ENCODE measurements at regions not wholly inside any gene's neighbourhood (a gene's known extent, or its start where the extent isn't known, plus 50 kb on each side); places are given as distances from the start of the nearest gene placed in this dataset.
"Not testable (repeated sequence)": the region's sequence is repeated elsewhere in the genome, so short reads cannot be mapped to it uniquely, and the experiment has no call there.

DNA sequence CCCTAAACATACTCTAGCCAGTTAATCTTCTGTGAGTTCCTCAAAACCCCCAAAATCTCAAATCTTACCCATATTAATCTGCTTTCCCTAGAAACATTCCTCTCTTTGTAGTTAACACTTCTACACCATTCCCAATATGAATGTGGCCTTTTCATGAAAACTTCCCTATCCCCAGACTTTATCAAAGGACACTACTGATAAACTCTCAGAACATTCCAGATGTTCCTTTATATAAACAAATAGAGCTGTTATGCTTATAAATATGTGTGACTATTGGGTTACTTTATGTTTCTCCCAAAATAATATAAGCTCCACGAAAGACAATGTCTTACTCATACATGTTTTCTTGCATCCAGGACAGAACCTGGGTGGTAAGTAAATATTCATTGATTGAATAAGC, 205.4 kb upstream of the NFIA start:
- DNase-seq: no peak
- no peak for ATAC-seq
- intact Hi-C loops (cut with DNase I): no loop called here

DNA sequence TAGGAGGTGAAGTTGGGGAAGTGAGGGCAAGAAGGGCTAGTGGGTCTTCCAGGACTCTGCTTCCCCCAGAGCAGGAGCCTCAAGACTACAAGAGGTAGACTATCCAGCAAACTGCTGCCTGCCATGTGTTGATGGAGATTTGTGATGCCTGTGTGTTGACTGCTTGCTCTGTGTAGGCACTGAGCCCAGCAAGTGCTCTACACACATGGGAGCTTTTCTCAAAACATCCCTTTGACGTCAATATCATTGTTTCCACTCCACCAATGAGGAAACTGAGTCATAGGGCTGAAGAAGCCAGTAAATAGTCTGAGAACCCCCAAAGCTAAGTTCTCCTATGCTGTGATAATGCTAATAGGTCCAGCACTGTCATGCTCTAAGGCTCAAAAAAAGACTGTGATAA, 207.2 kb upstream of the NFIA start:
- intact Hi-C loops (cut with DNase I): no loop called here
- no peak for DNase-seq
- peak in 1 of 2 donors; percentile 14 for ATAC-seq

DNA sequence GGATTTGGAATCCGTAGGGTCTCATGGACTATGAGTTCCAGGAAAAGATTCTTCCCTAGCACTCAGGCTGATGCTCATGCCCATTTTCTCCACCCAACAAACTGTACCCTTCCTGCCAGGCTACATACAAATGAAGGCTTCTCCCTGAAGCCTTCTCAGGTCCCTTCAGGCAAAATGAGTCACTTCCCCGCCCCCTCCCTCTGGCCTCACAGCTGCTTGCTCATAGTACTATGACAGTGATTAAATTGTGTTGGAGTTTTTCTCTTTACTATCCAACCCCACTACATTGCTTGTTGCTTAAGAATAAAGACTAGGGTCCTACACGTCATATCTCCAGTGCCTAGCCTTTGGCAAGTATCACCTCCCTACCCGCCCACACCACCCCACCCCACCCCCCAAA, 207.6 kb upstream of the NFIA start:
- intact Hi-C loops (cut with DNase I): no loop called here
- DNase-seq: no peak
- peak in 1 of 2 donors; percentile 82 for ATAC-seq

DNA sequence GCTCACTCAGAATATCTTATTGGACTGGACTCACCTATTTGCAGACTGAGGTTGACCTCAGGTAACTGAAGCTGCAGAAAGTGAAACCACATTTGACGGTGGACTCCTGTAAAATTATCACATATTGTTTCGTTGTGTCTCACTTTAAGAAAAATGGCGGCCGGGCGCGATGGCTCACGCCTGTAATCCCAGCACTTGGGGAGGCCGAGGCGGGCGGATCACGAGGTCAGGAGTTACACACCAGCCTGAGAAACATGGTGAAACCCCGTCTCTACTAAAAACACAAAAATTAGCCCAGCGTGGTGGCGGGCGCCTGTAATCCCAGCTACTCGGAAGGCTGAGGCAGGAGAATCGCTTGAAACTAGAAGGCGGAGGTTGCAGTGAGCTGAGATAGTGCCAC, 209.0 kb upstream of the NFIA start:
- ATAC-seq; DNase-seq; intact Hi-C loops (cut with DNase I): not testable (repeated sequence)

DNA sequence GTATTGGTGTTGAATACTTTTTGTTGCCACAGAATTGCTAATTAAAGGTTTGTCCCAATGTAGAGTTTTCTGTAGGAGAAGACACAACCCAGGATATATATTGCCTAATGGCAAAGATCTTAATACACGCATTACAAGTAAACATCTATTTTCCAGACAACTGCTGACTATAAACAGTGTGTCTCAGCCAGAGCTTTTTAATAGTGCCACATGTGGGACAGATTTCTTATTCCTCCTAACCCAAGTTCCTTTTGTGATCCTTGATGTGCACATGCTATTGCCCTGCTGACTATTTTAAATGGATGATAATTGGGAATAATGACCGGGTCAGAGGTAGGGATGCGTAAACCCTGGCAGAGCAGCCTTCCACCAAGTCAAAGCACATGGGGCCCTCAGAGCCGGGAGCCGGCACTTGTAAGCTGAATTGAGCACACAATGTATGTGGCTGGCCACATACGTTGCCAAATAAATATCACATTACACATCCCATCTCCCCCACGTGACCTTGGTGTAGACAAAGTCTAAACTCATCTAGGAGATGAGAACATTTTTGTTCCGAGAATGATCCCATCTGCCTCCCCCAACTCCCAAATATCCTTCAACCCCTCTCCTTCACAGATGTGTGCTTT, 209.8 kb upstream of the NFIA start:
- ATAC-seq (no peak), DNase-seq (no peak)
- intact Hi-C loops (cut with DNase I): no loop called here

DNA sequence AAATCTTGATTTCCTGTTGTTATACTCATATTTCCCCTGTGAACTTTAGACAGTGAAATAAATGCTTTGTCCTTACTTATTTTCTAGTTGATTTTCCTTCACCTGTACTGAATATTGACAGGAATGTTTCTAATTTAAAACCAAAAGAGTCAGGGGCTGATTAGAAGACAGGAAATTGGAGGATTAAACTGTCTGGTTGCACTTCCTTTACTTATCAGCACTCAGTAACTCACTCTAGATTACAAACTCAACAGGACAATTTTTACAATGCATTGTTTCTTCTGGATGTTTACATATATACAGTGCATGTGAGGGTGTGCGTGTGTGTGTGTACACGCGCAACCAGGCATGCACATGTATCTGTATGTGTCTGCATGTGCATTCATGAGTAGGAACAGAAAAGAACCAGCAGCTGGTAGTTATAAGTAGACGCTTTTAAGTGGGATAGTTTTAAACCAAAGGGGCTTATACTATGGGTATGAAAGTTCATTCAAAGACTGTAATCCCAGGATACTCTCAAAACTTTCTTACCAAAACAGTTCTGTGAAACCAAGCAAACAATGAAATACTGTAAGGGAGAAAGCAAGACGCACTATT, 212.0 kb upstream of the NFIA start:
- no peak for DNase-seq
- intact Hi-C loops (cut with DNase I): no loop called here
- no peak for ATAC-seq

DNA sequence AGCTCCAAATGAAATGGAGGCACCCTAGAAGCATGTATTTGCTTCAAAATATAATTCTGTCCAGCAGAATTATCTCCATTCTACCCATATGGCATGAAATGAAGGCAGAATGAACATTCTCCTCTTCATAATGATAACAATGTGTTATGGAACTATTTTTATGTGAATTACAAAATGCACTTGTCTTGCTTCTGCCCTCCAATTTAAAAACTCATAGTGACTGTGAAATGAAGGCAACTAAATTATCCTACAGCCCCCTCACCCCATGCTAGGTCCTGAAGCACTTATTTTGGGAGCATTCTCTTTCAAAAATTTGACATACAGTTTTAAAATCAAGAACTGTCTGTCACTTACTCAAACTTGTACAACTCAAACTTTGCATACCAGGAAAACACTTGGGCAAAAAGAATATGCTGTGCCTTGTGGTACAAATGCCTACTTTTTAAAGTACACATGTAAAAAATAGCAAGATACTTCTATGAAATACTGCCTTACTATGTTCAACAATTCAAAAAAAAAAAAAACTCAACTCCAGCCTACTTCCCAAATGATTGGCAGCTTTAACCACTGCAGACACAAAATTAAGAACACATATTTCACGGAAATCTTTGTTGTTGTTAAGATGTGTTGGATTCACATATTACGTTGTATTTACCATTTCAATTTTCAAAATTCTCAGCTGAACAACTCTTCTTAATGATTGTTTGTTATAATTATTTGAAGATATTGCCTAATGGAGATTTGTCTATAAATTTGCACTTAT, 213.3 kb upstream of the NFIA start:
- ATAC-seq (no peak), DNase-seq (no peak)
- intact Hi-C loops (cut with DNase I): no loop called here

DNA sequence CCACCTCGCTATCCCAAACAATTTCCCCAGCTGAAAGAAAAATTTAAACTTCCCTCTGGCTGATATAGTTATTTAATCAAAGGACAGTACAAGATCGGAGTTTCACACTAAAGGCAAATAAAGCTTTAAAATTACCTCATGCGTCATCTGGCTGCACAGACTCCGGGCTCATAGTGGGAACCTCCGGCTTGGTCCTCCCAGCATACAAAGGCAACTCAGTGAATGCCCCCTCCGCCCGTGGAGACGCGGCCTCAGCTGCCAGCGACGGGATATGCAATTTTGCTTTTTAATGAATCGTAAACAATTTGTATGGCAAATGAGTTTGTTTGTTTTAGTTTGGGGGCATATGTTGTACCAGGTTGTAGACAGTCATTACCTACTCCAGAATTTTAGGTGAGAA, 214.6 kb upstream of the NFIA start:
- ATAC-seq (no peak), DNase-seq (no peak)
- intact Hi-C loops (cut with DNase I): no loop called here

DNA sequence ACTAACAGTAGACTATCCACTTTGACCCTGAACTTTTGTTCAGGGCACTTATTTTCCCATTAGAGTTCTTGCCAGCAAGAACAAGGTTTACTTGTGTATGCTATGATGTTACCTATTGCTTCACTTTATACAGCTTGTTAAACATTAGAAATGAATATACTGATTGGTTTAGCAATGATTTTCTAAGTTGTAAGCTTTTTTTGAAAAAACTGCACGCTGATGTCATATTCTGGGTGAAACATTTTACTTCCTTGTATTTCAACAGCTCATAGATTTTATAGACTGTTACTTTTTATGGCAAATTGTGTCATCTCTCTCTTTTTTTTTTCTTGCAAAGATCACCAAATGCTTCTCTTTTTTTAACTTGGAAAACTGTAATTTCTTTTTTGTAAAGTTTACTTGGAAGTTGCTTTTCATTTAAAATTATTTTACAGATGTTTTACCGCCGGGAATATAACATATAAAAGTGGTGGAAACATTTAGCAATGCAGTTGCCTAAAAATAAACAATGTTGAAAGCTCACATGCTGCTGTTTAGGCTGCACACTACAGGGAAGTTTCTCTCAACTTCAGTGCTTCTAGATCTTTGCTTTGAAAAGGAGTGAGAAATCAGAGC, 215.3 kb upstream of the NFIA start:
- intact Hi-C loops (cut with DNase I): no loop called here
- DNase-seq (no peak), ATAC-seq (peak in 1 of 2 donors; percentile 13)

DNA sequence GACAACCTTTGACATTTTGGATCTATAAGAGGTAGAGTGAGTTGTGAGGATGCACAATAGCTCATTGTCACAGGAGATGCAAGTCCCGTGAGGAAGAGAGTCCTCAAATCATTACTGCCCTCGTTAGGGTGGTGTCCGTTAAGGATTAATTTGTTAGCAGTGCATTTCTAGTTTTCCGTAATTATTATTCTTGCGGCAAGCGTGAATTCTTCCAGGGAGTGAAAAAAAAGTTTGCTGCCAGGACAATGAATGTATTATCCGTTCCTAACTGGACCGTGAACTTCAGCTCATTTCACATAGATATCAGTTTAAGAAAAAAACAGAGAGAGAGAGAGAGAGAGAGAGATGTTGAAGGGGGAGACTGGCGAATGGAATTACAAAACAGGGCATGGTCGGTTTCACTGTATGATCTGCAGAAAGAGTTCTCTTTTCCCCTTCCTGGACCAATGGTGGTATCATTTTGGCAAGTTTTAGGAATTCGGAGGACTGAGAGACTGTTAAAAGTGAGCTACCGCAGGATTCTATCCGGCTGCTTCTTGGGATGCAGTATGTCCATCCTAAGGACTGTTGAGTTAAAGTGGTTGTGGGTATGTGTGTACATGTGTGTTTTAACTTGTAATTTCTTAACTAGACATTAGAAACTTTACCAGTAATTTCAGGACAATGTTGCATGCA, 216.0 kb upstream of the NFIA start:
- peak in 1 of 2 donors; percentile 26 for ATAC-seq
- DNase-seq: no peak
- intact Hi-C loops (cut with DNase I): no loop called here

DNA sequence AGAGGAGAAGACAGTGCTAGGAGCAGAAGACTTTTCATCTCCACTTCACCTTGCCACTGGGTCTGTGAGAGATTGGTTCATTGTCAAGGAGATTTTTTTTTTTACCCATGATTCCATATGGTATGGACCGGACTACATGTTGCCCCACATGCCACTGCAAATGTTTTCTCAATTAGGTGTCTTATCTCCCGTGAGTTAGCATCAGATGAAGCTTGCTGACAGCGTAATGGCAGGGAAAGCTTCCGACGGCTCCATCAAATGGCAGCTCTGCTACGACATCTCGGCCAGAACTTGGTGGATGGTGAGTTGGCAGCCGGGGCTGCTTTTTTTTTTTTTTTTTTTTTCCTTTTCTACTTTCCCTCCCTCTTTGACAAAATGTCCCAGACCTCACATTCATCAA, 217.2 kb upstream of the NFIA start:
- peak in 1 of 2 donors; percentile 57 for ATAC-seq
- intact Hi-C loops (cut with DNase I): no loop called here
- no peak for DNase-seq

DNA sequence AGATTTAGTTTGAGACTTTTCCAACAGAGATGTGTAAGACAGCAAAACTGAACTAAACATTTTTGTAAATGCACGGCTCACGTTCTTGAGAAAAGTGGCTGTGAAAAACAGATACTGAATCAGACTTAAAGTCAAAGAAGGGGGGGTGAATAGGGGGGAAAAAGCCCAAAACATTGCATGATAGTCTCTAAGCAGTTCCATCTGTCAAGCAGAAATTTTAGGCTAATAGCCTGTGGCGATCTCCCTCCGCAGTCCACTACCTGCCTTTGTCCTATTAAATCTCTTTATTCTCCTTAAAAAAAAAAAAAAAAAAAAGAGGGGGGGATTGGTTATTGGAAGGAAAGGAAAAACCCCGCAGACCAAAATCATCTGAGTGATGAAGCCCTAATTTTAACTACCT, 217.6 kb upstream of the NFIA start:
- DNase-seq (no peak), ATAC-seq (no peak)
- intact Hi-C loops (cut with DNase I): no loop called here

DNA sequence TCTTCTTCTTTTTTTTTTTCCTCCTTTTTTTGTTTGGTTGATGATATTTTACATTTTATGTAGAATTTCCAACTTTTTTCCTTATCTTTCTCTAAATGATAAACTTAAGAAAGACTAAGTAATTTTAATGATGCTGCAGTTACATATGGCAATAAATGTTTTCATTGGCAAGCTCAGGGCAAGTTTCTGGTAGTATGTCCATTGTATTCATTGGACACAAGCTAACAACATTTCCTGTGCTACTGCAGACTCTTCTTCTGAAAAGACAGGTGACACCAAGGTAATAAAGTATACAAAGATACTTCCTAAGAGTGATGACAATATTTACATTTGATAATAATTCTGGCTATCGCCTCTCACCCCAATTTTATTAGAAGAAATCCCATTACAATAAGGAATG, 219.2 kb upstream of the NFIA start:
- ATAC-seq: no peak
- no peak for DNase-seq
- intact Hi-C loops (cut with DNase I): no loop called here

DNA sequence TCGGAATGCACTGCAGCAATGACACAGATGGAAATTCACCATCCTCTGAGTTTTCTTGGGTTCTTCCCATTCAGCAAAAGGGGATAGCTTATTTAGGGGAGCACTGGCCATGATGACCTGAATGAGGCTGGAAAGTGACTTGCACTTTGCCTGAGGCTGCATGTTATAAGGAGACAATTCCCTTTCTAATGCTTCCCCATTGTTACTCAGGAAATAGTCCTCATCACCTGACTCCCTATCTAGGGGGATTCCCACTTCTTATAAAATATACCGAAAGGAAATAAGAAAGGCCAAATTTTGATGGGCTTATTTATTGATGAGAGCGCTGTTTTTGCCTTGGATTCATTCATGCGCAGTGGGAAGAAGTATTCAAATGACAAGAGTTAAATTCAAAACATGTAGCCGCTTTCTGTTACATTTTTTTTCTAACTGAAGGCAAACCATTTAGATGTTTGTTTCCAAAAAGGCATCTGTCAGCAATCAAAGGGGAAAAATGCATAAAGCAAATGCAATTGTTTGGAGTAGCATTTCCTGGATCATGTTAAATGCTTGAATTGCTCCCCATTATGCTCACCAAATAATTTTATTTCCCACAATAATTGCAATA, 220.3 kb upstream of the NFIA start:
- intact Hi-C loops (cut with DNase I): no loop called here
- no peak for DNase-seq
- no peak for ATAC-seq

DNA sequence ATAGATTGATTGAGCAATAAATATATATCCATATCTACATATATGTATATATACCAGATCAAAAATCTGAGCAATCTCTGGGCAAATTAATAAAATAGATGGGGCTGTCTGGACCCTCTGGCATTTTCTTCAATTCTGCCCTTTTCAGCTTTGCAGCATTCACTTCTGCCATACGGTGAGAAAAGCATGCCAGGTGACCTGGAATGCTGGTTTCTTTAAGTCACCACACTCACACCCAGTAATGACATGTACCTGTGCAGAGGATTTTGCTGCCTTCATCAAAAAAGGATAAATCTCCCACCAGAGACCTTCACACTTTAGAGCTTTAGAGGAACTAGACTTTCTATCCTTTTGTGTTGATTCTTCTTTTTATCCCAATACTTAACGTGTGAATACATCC, 223.2 kb upstream of the NFIA start:
- no peak for DNase-seq
- ATAC-seq: no peak
- intact Hi-C loops (cut with DNase I): loop anchor here in 1 of 2 donors (5.0 to 10.0 kb wide), 2 partner anchors 178 to 884 kb away; no protein-coding TSS in a partner anchor

DNA sequence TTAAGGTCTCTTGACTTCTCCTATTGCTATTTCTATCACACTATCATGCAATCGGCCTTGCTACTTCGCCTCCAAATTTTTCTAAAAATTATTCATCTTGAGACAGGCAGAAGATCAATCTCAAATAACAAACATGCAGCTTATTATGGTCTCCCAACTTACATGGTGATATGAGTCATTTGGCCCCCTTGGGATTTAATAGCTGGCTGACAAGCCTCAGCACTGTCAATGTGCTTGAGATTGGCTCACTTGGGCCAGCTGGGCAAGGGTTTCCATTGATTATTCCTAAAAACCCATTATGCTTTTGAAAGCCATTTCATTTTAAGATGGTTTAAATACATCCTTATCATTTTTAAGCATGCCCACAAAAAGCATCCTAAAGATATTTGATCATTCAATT, 224.5 kb upstream of the NFIA start:
- DNase-seq (no peak), ATAC-seq (no peak)
- intact Hi-C loops (cut with DNase I): loop anchor here in 1 of 2 donors (5.0 to 10.0 kb wide), 2 partner anchors 179 to 883 kb away; no protein-coding TSS in a partner anchor

DNA sequence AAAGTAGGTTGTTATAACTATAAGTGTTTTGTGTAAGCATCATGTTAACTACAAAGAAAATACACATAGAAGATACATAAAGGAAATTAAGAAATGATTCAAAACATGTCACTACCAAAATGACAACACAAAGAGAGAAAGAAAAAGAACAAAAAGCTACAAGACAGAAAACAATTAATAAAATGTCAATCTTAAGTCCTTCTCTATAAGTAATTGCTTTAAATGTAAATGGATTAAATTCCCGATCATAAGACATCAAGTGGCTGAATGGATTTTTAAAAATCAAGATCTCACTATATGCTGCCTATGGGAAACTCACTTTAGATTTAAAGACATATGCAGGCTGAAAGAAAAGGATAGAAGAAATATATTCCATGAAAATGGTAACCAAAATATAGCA, 232.3 kb upstream of the NFIA start:
- DNase-seq (no peak), ATAC-seq (no peak)
- intact Hi-C loops (cut with DNase I): loop anchor here (5.0 to 10.0 kb wide), 2 partner anchors 192 to 875 kb away; no protein-coding TSS in a partner anchor

DNA sequence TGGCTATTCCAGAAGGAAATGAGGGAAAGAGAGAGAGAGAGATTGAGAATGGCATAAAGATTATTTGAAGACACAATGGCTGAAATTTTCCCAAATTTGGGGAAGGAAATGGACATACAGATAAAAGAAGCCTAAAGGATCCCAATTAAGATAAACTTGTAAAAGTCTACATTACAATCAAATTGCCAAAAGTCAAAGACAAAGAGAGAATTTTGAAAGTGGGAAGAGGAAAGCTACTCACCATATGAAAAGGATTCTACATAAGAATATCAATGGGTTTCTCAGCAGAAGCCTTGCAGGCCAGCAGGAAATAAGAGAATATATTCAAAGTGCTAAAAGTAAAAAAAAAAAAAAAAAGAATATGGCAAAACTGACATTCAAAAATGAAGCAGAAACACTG, 233.0 kb upstream of the NFIA start:
- intact Hi-C loops (cut with DNase I): loop anchor here in 1 of 2 donors (5.0 to 10.0 kb wide), 2 partner anchors 193 to 565 kb away; no protein-coding TSS in a partner anchor
- DNase-seq (no peak), ATAC-seq (no peak)
